ENCODE measurements at regions not wholly inside any gene's neighbourhood (a gene's known extent, or its start where the extent isn't known, plus 50 kb on each side); places are given as distances from the start of the nearest gene placed in this dataset.

- Histone ChIP-seq H3K27me3 (ENCODE audit: insufficient read depth, low read length) (no peaks in the 10 kb centered on the region), H3K4me3 (ENCODE audit: low read length in 2 of 2) (no peak overlapping the region), H3K27ac (ENCODE audit: low read depth, low read length) (no peak overlapping the region), H3K9me3 (ENCODE audit: control insufficient read depth in 1 of 2, low read length in 2 of 2) (no peaks in the 10 kb centered on the region), H3K4me1 (ENCODE audit: insufficient read depth, low read length) (no peaks in the 10 kb centered on the region), H3K36me3 (ENCODE audit: insufficient read depth, low read length) (no peaks in the 10 kb centered on the region)
- Mint-ChIP-seq H3K4me3 (no peak overlapping the region), H3K27me3 (no peaks in the 10 kb centered on the region), H3K27ac (no peak overlapping the region), H3K4me1 (no peaks in the 10 kb centered on the region), H3K36me3 (peaks cover 0 to 11% of the 10 kb centered on the region in 2 donors), H3K9me3 (peaks cover 0 to 4% (median 0%) of the 10 kb centered on the region in 8 donors)
- POLR2A ChIA-PET (ENCODE audit: partially characterized antibody), result no interaction called here
- CTCF ChIA-PET (ENCODE audit: partially characterized antibody), result no interaction called here
- intact Hi-C loops (cut with micrococcal nuclease), result no loop called here
- DNase-seq, result no peak
Measured at GRCh38 chr1:219292341-219292740, 118.7 kb downstream of the LYPLAL1 start.

DNA sequence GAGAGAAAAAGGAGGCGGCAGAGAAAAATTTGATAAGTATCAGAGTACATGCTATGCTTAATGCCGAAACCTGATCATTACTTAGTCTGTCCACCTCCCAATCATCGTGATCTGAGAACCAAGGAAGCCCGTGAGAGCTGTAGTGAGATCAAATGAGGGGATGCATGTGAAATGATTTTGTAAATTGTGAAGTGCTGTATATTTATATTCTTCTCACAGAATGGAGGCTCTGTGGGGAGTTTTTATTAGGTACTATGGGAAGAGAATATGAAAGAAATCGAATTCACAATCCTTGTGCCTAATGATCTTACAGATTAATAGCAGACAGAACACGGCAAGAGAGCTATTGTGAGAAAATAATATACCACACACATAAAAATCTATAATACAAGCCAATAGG lies 115.5 kb downstream of the LYPLAL1 start:
- H3K9me3 Mint-ChIP-seq, result no peaks in the 10 kb centered on the region

GRCh38 chr1:219283541-219283940 lies 109.9 kb downstream of the LYPLAL1 start:
- Mint-ChIP-seq H3K4me1 (no peaks in the 10 kb centered on the region), H3K9me3 (peaks cover 0 to 3% (median 0%) of the 10 kb centered on the region in 8 donors), H3K27ac (no peak overlapping the region), H3K4me3 (no peak overlapping the region), H3K36me3 (no peaks in the 10 kb centered on the region), H3K27me3 (no peaks in the 10 kb centered on the region)
- Histone ChIP-seq H3K9me3 (ENCODE audit: control insufficient read depth in 1 of 2, low read length in 2 of 2) (no peaks in the 10 kb centered on the region), H3K4me3 (ENCODE audit: low read length in 2 of 2) (no peak overlapping the region), H3K36me3 (ENCODE audit: insufficient read depth, low read length) (no peaks in the 10 kb centered on the region), H3K27ac (ENCODE audit: low read depth, low read length) (no peak overlapping the region), H3K4me1 (ENCODE audit: insufficient read depth, low read length) (no peaks in the 10 kb centered on the region), H3K27me3 (ENCODE audit: insufficient read depth, low read length) (no peaks in the 10 kb centered on the region)
- ChIA-PET CTCF (ENCODE audit: partially characterized antibody) (no interaction called here), POLR2A (ENCODE audit: partially characterized antibody) (no interaction called here)
- intact Hi-C loops (cut with micrococcal nuclease), result no loop called here
- DNase-seq, result no peak

More for the DNA sequence above, 115.5 kb downstream of the LYPLAL1 start:
- no peak overlapping the region for H3K27ac Mint-ChIP-seq
- no peaks in the 10 kb centered on the region for H3K36me3 Mint-ChIP-seq
- ChIA-PET CTCF (ENCODE audit: partially characterized antibody) (no interaction called here), POLR2A (ENCODE audit: partially characterized antibody) (no interaction called here)
- H3K27ac ChIP-seq (ENCODE audit: low read depth, low read length), result no peak overlapping the region
- no peak overlapping the region for H3K4me3 Mint-ChIP-seq
- H3K36me3 ChIP-seq (ENCODE audit: insufficient read depth, low read length), result no peaks in the 10 kb centered on the region
- no peaks in the 10 kb centered on the region for H3K4me1 Mint-ChIP-seq
- intact Hi-C loops (cut with micrococcal nuclease), result no loop called here
- H3K27me3 ChIP-seq (ENCODE audit: insufficient read depth, low read length), result no peaks in the 10 kb centered on the region
- H3K4me1 ChIP-seq (ENCODE audit: insufficient read depth, low read length), result no peaks in the 10 kb centered on the region
- H3K9me3 ChIP-seq (ENCODE audit: control insufficient read depth in 1 of 2, low read length in 2 of 2), result no peaks in the 10 kb centered on the region
- no peak overlapping the region for H3K4me3 ChIP-seq (ENCODE audit: low read length in 2 of 2)
- no peak for DNase-seq
- no peaks in the 10 kb centered on the region for H3K27me3 Mint-ChIP-seq

GRCh38 chr1:219281831-219282230 lies 108.2 kb downstream of the LYPLAL1 start:
- Histone ChIP-seq H3K27me3 (ENCODE audit: insufficient read depth, low read length) (no peaks in the 10 kb centered on the region), H3K4me3 (ENCODE audit: low read length in 2 of 2) (no peak overlapping the region), H3K27ac (ENCODE audit: low read depth, low read length) (no peak overlapping the region), H3K9me3 (ENCODE audit: control insufficient read depth in 1 of 2, low read length in 2 of 2) (no peaks in the 10 kb centered on the region), H3K36me3 (ENCODE audit: insufficient read depth, low read length) (no peaks in the 10 kb centered on the region), H3K4me1 (ENCODE audit: insufficient read depth, low read length) (no peaks in the 10 kb centered on the region)
- H3K27ac Mint-ChIP-seq, result no peak overlapping the region
- CTCF ChIA-PET (ENCODE audit: partially characterized antibody), result no interaction called here
- no peaks in the 10 kb centered on the region for H3K36me3 Mint-ChIP-seq
- H3K27me3 Mint-ChIP-seq, result no peaks in the 10 kb centered on the region
- DNase-seq, result no peak
- POLR2A ChIA-PET (ENCODE audit: partially characterized antibody), result no interaction called here
- intact Hi-C loops (cut with micrococcal nuclease), result no loop called here
- no peak overlapping the region for H3K4me3 Mint-ChIP-seq
- H3K9me3 Mint-ChIP-seq, result peaks cover 0 to 6% (median 0%) of the 10 kb centered on the region in 8 donors
- no peaks in the 10 kb centered on the region for H3K4me1 Mint-ChIP-seq

DNA sequence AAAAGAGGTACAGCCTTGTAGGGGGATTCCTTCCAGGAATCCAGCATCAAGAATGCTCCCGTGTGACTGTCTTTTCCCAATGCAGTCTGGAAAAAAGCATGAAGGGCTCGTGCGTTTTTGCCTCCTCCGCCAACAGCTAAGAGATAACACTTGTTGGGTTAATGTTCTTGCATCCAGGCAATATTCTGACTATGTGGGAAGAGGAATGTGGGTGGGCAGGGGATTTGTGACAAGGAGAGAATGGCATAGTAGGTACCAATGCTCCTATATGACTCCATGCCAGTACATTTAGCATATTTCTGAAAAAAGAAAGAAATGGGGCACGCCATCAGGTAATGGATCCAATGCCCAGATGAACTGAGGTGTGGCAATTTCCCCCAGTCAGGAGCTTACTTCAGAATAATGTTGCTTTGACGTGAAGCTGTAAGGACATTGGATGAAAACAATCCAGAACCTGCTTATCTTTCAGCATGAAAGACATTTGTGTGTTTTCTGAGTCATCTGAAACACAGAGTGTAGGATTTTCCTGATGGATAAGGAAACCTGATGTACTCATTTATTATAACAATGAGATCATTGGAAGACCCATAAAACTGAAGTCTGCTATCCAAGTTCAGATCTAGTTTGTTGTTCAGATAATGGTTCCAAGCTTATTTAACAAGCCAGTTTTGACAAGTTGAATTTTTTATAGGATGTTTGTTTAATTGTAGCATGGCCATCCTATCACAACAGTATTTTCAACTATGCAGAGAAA lies 105.5 kb downstream of the LYPLAL1 start:
- H3K9me3 ChIP-seq (ENCODE audit: control insufficient read depth in 1 of 2, low read length in 2 of 2), result no peaks in the 10 kb centered on the region
- Mint-ChIP-seq H3K4me1 (no peaks in the 10 kb centered on the region), H3K27me3 (no peaks in the 10 kb centered on the region), H3K36me3 (no peaks in the 10 kb centered on the region), H3K27ac (no peak overlapping the region), H3K9me3 (peaks cover 0 to 9% (median 0%) of the 10 kb centered on the region in 8 donors), H3K4me3 (no peak overlapping the region)
- no peaks in the 10 kb centered on the region for H3K4me1 ChIP-seq (ENCODE audit: insufficient read depth, low read length)
- ChIA-PET CTCF (ENCODE audit: partially characterized antibody) (interaction anchor here (1.2 kb wide), 1 partner anchor 11 kb away, joined by 3 read pairs; no protein-coding TSS in a partner anchor), POLR2A (ENCODE audit: partially characterized antibody) (no interaction called here)
- no peaks in the 10 kb centered on the region for H3K36me3 ChIP-seq (ENCODE audit: insufficient read depth, low read length)
- no peaks in the 10 kb centered on the region for H3K27me3 ChIP-seq (ENCODE audit: insufficient read depth, low read length)
- no peak overlapping the region for H3K27ac ChIP-seq (ENCODE audit: low read depth, low read length)
- intact Hi-C loops (cut with micrococcal nuclease), result no loop called here
- no peak for DNase-seq
- no peak overlapping the region for H3K4me3 ChIP-seq (ENCODE audit: low read length in 2 of 2)

- intact Hi-C loops (cut with micrococcal nuclease), result no loop called here
- H3K9me3 ChIP-seq (ENCODE audit: control insufficient read depth in 1 of 2, low read length in 2 of 2), result no peaks in the 10 kb centered on the region
- CTCF ChIA-PET (ENCODE audit: partially characterized antibody), result no interaction called here
- Mint-ChIP-seq H3K4me1 (no peaks in the 10 kb centered on the region), H3K36me3 (no peaks in the 10 kb centered on the region), H3K27me3 (no peaks in the 10 kb centered on the region), H3K27ac (no peak overlapping the region), H3K9me3 (peaks cover 0 to 6% (median 0%) of the 10 kb centered on the region in 8 donors), H3K4me3 (peak overlapping the region in 1 of 8 donors; percentile 18)
- POLR2A ChIA-PET (ENCODE audit: partially characterized antibody), result no interaction called here
- H3K27me3 ChIP-seq (ENCODE audit: insufficient read depth, low read length), result no peaks in the 10 kb centered on the region
- H3K36me3 ChIP-seq (ENCODE audit: insufficient read depth, low read length), result no peaks in the 10 kb centered on the region
- no peak overlapping the region for H3K27ac ChIP-seq (ENCODE audit: low read depth, low read length)
- no peak overlapping the region for H3K4me3 ChIP-seq (ENCODE audit: low read length in 2 of 2)
- DNase-seq, result no peak
- H3K4me1 ChIP-seq (ENCODE audit: insufficient read depth, low read length), result no peaks in the 10 kb centered on the region
Measured at GRCh38 chr1:219278288-219278687, 104.6 kb downstream of the LYPLAL1 start.

GRCh38 chr1:219277304-219278105 lies 103.8 kb downstream of the LYPLAL1 start:
- Histone ChIP-seq H3K27ac (ENCODE audit: low read depth, low read length) (no peak overlapping the region), H3K4me3 (ENCODE audit: low read length in 2 of 2) (no peak overlapping the region), H3K27me3 (ENCODE audit: insufficient read depth, low read length) (no peaks in the 10 kb centered on the region), H3K4me1 (ENCODE audit: insufficient read depth, low read length) (no peaks in the 10 kb centered on the region), H3K9me3 (ENCODE audit: control insufficient read depth in 1 of 2, low read length in 2 of 2) (no peaks in the 10 kb centered on the region), H3K36me3 (ENCODE audit: insufficient read depth, low read length) (no peaks in the 10 kb centered on the region)
- H3K36me3 Mint-ChIP-seq, result no peaks in the 10 kb centered on the region
- no peaks in the 10 kb centered on the region for H3K27me3 Mint-ChIP-seq
- no peak overlapping the region for H3K4me3 Mint-ChIP-seq
- DNase-seq, result no peak
- H3K9me3 Mint-ChIP-seq, result peaks cover 0 to 6% (median 0%) of the 10 kb centered on the region in 8 donors
- CTCF ChIA-PET (ENCODE audit: partially characterized antibody), result no interaction called here
- intact Hi-C loops (cut with micrococcal nuclease), result no loop called here
- H3K27ac Mint-ChIP-seq, result no peak overlapping the region
- POLR2A ChIA-PET (ENCODE audit: partially characterized antibody), result no interaction called here
- no peaks in the 10 kb centered on the region for H3K4me1 Mint-ChIP-seq
